ENCODE measurements at regions not wholly inside any gene's neighbourhood (a gene's known extent, or its start where the extent isn't known, plus 50 kb on each side); places are given as distances from the start of the nearest gene placed in this dataset.

GRCh38 chr16:31701734-31702133, 171.9 kb upstream of the ZNF267 start:
- DNase-seq: no peak

DNA sequence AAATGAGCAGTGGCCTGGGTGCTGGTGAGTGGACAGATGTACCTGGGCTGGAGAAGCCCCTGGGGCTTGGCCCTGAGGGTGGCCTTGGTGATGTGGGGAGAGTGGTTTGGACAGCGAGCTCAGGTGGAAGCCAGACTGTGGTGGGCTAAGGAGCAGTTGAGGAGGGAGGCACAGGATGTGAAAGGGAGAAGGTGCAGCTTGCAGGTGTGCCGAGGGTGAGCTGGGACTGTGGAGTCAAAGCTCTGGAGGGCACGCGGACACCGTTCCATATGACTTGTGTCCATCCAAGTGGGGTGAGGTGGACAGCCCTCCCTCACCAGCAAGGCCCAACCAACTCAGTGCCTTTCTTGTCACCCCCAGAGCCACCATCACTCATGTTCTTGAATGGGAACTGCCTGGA, 170.8 kb upstream of the ZNF267 start:
- no peak for DNase-seq

DNA sequence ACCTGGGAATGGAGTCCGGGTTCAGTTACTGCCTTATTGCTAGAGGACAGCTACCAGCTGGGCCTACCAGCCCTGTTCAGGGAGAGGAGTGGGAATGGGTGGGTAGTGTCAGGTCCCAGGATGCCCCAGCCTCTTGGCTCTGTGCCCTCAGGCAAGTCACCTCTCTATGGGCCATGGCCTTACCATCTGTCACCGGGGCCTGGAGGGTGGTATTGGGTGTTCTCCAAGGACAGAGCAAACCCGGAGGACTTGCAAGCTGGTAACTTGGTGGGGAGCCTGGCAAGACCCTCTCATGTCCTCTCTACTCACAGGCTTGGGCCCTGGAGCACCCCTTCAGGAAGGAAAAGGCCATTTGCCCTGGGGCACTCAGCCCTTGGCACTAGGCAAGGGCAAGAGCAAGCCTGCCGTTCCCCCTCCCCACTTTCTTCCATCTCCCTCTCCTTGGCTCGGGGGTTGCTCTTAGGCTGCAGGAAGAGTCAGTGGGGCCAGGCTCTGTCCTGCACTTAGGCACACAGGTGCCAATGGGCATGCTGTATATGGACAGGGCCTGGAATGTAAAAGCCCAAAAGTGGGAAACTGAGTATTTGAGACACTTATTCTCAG, 170.0 kb upstream of the ZNF267 start:
- DNase-seq: no peak

DNA sequence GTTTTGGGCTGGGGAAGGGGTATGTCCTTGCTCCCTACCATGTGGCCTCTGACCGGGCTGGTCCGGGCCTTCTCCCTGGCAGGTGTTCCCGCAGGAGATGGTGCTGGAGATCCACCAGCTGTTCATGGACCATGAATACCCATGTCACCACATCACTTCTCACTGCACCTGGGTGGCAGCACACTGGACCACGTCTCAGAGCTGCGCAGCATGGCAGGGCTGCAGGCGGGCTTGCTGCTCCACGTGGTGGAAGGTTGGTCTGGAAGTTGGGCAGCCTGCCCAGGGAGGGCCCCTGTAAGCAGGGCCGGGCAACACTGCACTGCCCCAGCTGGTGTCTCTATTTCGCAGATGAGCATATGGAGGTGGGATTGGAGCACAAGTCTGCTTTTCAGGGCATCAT, 169.5 kb upstream of the ZNF267 start:
- no peak for DNase-seq

DNA sequence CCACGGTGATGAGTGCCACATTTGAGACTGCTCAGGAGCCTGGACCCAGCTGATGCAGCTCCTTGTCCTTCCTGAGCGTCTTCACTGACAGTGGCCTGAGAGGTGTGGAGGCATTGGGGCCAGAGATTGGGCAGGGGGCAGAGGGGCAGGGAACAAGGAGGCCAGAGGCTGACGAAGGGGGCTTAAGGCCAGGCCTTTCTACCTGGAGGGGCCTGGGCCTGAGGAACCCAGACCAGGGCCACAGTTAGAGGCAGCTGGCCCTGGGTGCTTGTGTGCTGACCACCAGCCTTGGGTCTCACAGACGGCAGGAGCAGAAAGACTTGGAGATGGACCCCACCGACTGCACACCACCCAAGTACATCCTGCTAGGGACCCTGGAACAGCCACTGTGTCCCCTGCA, 168.2 kb upstream of the ZNF267 start:
- DNase-seq: no peak

DNA sequence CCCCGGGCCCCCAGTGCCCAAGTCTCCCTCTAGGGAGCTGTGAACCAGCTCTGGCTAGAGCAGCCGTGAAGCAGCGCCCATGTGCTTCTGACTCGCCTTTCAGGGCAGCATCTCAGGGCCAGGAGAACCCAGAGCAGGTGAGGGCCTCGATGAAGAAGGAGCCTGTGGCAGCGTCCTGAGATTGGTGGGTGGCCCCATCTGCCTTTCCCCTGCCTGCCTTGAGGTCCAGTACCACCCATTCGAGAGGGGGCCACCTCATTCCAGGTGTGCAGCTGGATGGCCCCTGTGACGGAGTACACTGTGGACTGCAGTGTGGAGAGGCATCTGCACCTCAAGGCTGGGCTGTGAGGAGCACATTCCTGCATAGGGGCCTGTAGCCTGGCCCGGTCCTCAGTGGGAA, 167.3 kb upstream of the ZNF267 start:
- no peak for DNase-seq

- no peak for DNase-seq
Measured at GRCh38 chr16:31706925-31707324, 166.7 kb upstream of the ZNF267 start.

DNA sequence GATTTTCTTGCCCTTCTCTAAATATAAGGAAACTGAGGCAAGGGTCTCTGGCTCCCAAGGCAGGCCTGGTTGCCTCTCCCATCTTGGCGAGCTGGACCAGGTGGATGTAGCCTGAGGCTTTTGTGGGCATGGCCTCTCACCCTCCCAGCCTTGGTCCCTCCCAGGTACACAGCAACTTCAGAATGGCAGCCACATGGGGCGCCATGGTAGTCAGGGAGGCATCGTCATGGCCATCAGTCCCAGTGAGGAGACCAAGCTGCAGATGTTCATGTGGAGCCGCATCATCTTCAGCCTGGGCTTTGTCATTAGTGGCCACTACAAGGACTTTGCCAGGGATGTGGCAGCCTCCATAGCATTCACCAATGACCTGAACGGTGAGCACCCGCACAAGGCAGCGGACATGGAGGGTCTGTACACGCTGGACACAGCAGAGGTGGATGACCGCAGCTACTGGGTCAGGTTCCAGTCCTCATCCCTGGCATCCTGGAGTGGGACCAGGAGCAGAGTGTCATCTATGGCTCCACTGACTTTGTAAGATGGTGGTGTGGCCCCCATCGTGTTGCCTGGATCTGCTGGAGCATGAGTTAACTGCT, 165.8 kb upstream of the ZNF267 start:
- DNase-seq: no peak

DNA sequence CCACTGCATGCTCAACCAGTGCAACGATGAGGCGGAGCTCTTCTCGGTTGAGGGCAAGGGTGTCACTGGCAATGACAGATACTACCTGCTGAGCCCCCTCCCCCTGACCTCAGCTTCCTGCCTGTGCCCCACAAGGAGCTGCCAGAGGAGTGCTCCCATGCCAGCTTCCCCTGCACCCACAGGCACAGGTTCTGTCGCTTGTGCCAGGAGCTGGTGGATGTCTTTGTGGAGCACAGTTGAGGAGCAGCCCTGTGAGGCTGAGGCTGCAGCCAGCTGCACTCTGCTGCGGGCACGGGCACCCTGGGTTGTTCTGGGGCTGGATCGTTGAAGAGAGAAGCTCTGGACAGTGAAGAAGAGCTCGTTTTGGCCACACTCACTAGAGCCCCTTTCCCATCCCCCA, 165.3 kb upstream of the ZNF267 start:
- DNase-seq: no peak

- no peak for DNase-seq
Measured at GRCh38 chr16:31709181-31709580, 164.4 kb upstream of the ZNF267 start.

GRCh38 chr16:31710134-31710533, 163.5 kb upstream of the ZNF267 start:
- DNase-seq: peak in 8 of 56 donors; percentile 4 to 32 (median 18)

DNA sequence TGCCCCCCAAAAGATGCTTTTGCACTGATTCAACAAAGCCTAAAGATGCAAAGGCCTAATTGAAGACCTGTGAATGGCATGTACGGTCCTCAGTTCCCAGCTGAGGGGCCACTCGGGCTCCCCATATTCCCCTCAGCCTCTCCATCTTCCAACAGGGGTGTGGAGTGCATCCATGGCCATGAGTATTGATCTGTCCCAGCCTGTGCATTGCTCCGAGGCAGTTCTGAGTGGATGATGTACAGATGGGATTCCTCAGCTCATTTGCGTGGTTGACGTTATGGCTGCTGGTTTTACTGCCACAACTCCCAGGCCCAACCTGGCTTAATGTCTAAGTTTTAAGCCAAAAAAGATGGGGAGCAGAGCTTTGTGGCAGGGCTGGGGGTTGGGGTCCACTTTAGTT, 162.7 kb upstream of the ZNF267 start:
- no peak for DNase-seq

GRCh38 chr16:31711344-31711845, 162.2 kb upstream of the ZNF267 start:
- no peak for DNase-seq

DNA sequence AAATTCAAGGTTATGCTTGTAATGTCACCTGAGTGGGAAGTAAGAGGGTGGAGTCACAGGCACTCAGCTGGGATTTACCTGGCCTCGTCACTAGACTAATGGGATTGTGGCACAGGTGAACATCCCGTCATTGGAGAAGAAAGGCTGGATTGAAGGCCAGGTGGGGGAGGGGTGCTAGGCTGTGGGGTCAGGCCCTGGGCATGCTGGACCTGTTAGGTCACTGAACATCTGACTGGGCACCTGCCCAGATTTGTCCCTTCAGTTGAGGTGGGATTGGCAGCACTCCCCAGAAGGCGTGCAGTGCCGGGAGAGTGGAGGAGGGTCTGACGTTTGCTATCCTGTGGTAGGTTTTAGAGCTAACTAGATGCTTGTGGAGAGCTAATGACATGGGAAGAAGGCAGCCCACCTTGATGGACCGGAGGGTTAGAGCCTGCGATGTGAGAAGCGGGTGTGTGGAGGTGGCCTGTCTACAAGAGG, 161.5 kb upstream of the ZNF267 start:
- DNase-seq: no peak

DNA sequence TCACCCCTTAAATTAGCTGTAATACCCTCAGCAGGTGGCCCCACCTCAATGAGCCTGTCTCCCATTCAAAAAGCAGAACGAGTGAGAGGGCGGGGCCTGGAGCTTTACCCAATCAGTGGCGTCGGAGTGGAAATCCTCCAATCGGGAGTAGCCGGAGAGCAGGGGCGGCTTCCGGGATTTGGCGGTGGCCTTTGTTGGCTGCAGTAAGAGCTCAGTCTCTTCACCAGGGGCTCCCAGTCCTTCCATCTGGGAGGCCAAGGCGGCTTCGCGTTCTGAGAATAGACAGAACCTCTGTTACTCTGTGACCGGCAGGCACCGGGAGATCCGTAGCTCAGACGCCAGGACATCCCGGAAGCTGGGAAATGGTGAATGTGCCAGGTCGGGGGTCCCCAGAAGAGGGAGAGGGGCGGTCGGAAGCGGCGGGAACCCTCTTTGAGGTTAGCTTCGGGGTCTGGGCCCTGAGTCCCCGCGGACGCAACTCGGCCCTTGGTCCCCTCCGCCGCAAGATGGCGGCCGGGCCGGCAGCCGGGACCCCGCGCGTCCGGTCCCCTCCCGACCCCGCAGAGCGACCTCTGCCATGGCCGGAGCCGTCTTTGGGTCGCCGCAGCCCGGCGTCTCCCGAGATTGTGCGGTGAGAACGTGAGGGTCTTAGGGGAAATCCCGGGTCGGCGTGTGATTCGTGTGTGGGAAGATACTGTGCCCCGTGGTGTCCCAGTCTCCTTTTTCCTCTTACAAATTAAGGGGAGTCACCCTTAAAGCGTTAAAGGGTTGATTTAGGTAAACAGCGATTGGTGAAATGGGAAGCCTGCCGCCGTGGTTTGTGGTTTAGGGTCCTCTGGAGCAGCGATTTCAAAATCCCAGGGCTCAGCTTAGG, 160.3 kb upstream of the ZNF267 start:
- DNase-seq: peak; percentile 35 to 96 (median 85)

- no peak for DNase-seq
Measured at GRCh38 chr16:31713945-31714902, 159.4 kb upstream of the ZNF267 start.

GRCh38 chr16:31714903-31715504, 158.6 kb upstream of the ZNF267 start:
- no peak for DNase-seq

DNA sequence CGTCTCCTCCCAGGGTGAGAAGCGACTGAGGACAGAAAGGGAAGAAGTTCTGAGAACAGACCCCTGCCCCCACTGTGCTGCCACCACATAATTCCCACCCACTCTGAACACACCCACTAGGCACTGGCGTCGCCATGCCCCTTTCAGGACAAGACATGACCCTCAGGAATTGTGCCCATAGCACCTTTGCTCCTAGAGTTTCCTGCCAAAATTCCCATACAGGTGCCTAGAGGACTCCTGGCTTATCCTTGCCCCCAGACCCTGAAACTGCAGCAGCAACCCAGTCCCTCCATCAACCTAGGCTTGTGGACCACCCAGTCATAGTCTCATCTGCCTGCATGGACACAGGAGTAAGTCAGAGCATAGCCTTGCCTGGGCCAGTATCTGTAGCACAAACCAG, 157.7 kb upstream of the ZNF267 start:
- no peak for DNase-seq

GRCh38 chr16:31718998-31719397, 154.6 kb upstream of the ZNF267 start:
- no peak for DNase-seq

DNA sequence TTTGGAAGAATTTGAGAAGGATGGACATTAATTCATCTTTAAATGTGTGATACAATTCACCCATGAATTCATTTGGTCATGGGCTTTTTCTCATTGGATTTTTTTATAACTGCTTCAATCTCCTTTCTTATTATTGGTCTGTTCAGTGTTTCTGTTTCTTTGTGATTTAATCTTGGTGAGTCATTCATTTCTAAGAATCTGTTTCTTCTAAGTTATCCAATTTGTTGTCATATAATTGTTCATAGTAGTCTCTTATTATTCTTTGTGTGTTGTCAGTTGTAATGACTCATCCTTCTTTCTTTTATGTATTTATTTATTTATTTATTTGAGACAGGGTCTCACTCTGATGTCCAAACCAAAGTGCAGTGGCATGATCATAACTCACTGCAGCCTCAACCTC, 146.1 kb upstream of the ZNF267 start:
- no peak for DNase-seq

DNA sequence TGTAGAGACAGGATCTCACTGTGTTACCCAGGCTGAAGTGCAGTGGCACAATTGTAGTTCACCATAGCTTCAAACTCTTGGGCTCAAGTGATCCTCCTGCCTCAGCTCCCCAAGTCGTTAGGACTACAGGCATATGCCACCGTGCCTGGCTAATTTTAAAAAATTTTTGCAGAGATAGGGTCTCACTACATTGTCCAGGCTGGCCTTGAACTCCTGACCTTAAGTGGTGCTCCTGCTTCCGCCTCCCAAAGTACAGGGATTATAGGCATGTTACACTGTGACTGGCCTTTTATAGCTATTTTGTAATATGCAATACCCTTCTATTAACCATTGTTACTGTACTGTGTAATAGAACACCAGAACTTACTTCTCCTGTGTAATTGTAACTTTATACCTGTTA, 139.3 kb upstream of the ZNF267 start:
- no peak for DNase-seq

Measured in nucleus accumbens (tissue), 56 donors.